ENCODE measurements at regions not wholly inside any gene's neighbourhood (a gene's known extent, or its start where the extent isn't known, plus 50 kb on each side); places are given as distances from the start of the nearest gene placed in this dataset.

DNA sequence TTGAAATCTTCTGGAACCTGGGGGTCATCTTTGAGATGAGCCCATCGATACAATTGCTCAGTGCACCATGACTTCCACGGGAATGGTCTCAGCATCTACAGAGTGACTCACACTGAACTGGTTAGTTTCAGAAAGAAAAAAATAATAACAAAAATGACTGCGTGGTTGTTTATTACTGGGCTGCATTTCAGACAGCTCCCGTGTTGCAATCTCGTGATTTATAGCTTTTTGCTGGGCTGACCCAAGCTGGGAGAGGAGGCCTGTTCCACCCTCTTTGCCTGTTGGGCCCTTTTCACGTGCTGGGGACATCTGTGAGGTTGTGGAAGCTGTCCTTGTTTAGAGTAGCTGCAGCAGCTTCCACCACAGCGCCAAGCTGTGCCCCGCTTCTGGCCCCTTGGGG, 225.5 kb downstream of the BMP7 start:
- DNase-seq, result no peak

DNA sequence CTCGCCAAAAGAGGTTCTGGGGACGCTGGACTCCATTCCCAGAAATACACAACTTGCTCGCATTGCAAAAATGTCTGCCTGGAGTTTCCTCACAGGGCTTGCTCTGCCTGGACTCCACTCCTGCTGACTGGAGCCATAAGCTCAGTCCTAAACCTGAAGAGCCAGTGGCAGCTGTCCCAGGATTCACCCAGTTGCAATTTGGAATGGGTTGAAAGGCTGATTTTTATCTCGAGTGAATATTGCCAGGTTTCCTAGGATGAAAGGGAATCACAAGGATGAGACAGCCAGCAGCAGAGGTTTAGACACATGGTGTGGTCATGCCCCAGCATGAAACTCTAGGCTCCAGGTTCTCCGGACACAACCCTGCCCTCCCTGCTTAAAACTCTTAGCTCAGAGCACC, 223.3 kb downstream of the BMP7 start:
- DNase-seq, result no peak

DNA sequence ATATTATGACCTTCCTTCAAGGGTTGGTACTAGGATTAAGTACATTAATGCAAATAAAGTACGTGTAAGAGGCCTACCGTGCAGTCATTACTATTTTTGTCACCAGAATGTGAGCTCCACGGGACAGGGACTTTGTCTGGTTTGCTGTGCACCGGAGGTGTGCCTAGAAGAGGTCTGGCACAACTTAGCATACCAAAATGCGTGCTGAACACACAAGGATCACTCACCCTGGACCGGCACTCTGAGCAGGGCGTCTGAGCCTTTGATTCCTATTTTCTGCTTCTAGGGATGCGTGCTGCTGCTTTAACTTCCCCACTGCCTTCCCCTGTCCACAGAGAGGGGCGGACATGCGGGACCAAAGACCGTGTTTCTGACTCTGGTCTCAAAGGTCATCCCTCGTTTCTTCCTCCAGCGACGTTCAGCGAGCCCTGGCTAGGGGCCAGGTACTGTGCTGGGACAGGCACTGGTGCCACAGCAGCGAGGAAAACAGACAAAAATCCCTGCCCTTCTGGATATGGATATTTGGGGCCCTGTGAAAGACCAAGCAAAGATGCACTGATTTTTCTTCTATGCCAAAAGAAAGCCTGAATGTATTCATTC, 222.7 kb downstream of the BMP7 start:
- no peak for DNase-seq

DNA sequence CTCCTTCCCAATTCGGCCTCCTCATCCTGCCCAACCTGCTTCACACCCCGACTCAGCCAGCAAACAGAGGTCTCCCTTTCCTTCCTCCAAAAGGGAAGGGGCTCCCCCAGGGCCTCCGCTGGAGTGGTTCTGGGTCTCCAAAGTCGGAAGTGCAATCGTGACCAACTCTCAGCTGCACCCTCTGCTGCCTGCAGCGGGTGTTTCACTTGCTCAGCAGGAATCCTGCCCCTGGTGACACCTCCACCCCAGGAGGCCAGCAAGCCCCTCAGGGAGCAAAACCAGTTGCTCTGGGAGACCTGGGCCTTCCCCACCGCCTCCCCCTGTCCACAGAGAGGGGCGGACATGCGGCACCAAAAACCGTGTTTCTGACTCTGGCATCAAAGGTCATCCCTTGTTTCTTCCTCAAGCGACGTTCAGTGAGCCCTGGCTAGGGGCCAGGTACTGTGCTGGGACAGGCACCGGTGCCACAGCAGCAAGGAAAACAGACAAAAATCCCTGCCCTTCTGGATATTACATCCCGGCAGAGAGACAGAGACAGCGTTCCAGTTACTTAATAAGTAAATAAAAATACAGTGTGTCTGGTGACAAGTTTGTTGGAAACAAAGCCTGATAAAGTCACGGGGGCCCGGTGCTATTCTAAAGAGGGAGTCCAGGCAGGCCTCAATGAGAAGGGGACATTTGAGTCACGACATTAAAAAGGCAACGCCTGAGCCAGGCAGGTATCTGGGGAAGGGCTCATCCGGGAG, 219.0 kb downstream of the BMP7 start:
- DNase-seq, result no peak

DNA sequence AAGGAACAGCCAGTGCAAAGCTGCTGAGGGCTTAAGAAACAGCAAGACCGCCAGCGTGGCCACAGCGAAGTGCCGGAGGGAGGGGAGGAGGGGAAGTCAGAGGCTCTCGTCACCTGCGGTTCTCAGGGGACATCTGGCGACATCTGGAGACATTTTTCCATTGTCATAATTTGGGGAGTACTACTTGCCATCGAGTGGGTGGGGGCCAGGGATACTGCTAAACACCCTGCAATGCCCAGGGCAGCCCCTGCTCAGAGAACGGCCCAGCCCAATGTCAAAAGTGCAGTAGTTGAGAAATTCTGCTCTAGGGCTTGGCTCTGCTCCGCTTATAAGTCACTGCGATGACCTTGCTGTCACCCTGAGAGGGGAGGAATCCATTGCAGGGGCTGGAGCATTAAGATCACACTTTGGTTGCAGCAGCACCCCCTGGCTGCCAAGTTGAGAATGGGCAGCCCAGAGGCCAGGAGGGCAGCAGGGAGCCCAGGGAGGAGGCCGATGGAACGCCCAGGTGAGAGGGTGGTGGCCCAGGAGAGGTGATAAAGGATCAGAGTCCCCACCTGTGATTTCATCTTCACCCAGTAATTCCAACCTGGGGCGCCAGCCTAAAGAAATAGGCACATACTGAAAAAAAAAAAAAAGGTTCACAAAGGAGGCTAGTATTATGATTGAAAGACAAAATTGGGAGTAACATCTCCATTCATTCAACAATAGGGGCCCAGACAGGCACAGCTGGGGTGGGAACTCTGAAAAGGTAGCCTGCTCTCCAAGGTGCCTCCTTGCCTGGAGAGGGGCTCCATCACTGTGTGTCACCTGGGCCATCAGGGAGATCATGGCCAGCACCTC, 218.2 kb downstream of the BMP7 start:
- no peak for DNase-seq

DNA sequence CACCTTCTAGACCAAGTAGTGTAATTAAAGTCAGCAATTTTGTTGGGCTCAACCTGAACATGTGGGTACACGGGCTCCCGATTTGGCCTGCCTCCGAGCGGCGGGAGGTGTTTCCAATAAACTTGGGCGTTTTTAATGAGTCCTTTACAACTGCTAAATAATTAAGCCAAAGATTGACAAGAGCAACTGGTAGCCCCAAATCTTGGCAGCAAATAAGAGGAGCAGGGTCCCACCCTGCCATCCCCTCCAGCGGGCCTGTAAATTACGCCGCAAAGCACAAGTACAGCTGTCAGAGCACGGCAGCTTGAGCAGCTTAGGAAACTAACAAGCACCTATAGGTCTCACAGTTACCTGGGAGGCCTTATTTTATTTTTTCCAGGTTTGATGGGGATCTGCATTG, 217.1 kb downstream of the BMP7 start:
- no peak for DNase-seq

DNA sequence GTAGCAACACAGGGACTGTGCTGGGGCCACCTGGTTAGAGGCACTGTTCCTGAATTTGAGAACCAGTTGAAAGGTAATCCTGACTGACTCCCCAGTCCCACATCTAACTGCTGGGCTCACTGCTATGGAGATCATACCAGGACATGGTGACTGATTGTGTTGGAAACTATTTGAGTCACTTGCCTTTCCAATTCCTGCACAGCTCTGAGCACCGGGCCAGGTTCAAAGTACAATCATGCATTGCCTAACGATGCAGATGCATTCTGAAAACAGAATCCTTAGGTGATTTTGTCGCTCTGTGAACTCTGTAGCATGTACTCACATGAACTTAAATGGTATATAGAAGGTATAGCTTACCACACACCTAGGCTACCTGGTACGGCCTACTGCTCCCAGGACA, 215.3 kb downstream of the BMP7 start:
- no peak for DNase-seq

DNA sequence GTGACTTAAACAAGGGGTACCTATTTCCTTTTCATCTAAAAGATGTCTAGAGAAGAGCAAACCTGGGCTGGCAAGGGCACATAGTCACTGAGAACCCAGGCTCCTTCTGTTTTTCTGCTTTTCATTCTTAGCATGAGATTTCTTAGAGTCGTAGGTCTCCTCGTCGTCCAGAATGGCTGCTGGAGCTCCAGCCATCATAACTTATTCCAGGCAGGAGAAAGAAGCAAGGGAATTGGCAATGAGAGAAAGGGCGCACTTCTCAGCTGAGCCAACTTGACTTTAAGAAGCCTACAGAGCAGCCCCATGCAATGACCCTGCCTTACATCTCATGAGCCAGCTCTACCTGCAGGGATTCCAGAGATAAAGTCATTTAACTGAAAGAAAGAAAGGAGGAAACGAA, 213.4 kb downstream of the BMP7 start:
- DNase-seq, result no peak

DNA sequence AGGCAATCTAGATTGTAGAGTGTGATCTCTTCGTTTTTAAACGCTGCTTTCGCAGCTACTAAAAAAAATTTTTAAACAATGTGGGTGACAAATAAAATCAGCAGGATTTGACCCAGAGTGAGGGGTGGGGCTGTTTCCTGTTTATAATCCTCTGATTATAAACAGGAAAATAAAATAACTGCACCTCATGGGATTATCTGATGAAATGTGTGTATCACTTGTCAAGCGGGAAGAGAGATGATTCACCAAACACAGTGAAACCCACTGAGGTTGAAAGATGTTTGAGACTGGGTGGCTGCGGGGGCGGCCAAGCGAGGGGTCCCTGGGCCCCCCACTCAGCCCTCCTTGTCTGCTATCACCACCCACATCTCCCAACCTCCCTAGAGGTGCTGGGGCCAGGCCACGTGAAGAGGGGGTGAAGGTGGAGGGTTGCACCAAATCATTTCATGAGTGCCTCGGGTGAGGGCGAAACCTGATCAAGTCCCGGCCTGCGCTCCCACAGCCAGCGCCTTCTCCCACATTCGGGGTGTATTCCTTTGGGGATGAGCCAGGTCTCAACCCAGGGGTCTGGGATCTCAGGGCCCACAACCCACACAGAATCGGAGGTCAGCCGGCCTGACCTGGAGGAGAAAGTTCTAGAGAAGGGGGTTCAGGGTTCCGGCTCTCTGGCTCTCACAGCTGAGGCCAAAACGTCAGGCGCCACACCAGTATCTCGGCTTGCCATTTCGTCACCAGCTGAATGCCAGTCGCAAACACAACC, 212.5 kb downstream of the BMP7 start:
- no peak for DNase-seq

DNA sequence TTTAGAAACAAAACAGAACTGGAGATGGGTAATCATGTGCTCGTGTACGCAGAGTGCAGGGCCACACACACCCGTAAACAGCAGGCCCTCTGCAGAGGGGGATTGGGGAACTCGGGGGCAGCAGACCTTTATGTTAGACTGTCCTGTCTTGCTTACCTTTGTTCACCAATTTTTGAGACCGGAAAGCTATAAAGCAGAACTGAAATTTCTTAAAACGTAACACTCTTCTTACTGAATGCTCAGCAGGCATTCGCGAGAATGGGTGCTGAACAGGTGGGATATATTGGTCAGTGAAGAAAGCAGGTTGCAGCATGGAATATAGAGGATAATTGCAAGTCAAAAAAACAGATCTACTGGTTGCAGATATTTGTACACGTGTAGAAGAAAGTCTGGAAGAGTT, 211.1 kb downstream of the BMP7 start:
- no peak for DNase-seq

DNA sequence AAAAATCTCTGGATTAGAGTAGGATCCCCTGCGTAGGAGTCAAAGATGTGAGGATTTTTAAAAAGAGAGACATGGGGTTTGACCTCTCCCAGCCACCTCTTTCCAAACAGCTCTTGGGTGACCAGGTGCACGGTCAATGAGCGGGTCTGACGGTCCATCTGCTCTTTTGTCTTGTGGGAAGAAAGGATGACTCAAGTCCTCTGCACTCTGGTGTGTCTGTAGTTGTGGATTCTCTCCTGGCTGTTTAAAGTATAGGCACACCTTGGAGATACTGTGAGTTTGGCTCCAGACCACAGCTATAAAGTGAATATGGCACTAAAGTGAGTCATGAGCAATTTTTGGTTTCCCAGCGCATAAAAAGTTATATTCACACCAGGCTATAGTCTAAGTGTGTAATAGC, 209.8 kb downstream of the BMP7 start:
- DNase-seq, result no peak

DNA sequence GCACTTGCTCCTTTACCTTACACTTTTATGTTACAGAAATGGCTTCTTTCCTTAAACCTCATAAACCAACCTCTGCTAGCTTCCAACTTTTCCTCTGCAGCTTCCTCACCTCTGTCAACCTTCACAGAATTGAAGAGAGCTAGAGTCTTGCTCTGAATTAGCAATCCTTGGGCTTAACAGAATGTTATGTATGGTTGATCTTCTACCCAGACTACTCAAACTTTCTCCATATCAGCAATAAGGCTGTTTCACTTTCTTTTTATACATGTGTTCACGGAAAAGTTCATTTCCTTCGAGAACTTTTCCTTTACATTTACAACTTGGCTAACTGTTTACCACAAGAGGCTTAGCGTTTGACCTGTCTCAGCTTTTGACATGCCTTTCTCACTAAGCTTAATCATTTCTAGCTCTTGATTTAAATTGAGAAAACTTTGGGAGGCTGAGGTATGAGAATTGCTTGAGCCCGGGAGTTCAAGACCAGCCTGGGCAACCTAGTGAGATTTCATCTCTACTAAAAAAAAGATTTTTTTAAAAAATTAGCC, 207.3 kb downstream of the BMP7 start:
- no peak for DNase-seq

DNA sequence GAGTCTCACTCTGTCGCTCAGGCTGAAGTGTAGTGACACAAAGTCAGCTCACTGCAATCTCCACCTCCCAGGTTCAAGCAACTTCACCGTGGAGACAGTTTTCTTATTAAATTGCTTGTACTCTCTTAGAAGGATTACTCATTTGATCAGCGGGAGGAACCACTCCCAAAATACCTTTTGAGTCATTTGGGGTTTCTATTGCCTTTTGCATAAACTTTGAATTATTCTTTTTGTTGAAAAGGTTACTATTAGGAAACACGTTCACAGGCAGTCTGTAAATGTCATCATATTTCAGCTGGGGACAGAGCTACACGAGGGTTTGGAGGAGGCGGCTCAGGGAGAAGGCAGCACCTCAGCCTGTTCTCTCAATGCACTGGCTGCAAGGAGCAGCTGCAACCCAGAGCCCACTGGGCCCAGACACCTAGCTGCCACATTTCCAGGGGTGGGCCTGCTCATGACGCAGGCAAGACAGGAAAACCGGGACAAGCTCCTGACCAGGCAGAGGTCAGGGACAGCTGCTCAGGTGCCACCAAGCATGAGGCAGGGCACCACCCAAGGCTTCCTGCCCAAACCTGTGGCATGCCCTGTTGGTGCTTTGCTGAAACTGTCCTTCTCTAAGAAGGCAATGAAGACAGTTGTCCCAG, 205.9 kb downstream of the BMP7 start:
- DNase-seq, result no peak

DNA sequence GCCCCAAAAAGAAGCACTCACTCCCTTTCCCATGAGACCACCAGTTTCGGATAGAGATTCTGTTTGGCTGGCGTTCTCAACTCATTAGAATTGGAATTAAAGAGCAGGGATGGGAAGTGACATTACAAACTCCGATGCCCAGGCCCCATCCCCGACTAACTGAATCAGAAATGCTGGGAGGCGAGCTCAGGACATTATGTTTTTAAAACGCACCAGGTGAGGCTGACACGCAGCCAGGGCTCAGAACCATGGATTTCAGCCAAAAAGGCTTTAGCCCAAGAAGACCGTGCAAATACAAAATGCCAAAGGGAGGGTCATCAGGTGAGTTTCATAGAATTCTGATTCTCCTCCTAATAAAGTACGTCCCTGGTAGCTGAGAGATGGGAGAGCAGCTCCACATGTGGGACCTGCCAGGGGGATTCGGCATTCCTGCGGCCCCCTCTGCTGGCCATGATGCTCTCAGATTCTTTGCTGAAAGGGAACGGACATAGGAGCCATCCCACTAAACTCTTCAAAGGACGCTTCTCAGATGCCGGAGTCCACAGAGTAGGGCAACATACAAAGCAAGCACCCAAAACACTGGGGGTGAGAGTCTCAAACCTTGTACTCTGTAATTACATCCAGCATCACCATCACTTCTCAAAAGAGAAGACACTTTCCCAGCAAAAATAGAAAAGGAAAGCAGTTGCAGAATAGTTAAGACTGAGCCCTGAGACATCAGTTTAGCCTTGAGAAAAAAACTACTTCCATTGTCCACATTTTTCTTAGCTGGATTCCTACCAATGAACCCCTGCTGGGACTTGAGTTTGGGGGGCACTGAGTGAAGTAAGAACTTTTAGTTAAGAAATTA, 205.2 kb downstream of the BMP7 start:
- no peak for DNase-seq

DNA sequence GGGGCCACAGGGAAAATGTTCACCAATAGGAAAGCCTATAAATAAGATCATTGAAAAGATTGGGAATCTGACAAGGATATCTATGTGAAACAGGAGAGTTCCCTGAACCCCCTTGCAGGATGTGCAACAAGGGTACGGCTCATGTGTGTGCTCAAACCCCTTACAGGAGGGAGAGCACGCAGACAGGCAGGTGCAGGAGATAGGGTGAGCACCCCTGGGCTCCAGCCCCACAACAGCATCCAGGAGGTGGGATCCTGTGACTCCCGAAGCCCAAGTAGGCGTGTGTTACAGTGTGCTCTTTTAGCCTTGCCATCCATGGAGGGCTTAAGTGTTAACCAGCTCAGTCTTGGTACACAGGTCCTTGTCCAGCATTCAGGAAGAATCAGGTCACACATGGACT, 204.2 kb downstream of the BMP7 start:
- no peak for DNase-seq

DNA sequence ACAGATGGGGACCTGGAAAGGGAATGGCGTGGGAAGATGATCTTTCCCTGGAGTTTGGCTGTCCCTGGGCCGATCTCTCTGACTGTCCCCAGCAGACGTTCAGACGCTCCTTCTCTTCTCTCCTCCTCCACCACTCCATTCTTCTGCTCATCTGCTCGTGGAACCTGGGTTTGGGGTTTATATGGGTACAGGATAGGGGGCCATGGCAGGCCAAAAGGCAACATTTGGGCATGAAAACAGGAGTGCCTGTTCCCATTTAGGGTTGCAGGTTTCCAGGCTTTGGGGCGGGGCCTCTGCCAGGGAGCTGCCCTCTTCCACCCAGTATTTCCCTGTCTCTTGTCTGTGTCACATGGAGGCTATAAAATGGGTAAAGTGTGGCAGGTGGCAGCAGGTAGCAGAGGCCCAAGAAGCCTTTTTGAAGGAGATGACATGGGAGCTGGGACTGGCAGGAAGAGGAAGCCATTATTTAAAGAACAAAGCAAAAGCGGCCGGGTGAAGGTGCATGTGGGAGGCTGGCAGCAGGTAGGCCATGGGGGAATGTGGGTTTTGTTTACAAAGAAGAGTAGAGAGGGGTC, 203.7 kb downstream of the BMP7 start:
- no peak for DNase-seq

DNA sequence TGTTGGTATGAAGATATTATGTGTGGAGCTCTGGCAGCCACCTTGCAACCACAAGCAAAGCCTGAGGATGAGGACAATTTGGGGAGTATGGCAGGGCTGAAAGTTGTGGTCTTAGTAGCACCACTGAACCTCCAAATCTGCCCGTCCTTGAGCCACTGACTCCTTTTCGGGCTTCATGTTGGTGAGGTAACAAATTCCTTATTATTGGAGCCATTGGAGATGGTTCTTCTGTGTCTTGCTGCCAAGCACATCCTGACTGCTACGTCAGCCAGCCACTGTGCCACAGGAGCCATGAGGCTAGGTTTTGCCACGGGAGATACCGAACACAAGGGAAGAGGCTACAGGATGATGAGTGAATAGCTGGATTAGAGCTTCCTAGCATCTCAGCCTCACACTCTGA, 201.6 kb downstream of the BMP7 start:
- DNase-seq, result no peak

DNA sequence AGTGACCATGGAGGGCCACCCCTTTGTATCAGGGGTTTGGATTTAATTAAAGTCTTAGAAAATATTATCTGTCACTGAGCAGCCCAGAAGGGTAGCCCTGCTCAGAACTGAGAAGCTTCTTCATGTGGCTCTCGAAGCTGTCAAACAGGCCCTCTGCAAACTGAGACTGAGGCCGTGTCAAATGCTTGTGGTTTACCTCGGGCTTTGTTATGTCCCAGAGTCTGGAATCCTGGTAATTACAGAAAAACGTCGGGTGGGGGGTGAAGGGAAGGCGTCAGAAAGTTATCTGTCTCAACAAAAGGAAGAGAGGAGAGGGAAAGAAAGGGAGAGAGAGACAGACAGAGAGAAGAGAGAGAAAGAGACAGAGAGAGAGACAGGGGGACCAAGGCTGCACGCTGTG, 200.8 kb downstream of the BMP7 start:
- no peak for DNase-seq

DNA sequence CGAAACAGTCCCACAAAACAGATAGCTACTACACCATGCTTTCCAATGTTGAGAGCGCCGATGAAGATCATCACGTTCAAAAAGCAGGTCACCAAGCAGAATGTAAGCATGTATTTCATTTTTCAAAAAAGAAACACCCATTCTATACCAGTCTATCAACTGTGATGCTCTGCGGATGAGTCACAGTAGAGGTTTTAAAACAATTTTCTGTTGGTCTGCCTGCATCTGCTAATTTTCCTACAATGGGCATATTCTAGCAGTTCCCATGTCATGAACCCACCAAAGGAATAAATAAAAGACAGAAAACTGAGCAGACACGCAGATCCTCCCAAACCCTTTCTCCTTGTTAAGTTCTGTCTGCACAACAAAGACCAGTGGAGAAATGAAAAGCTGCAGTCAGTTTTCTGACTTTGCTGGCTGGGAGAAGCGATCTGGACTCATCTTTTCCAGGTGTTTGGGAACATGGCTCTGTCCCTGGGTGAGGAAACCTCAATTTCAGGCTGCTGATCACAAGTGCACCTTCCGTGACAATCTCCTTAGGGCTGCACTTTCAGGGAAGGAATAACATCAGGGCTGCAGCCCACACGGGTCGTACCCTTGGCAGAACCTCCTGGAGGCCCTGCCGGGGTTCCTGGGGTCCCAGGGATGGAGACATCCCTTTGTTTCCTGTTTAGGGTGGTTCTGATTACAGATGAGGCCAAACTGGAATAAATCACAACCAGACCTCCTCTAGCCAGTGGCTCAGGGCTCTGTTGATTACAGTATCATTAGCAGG, 200.1 kb downstream of the BMP7 start:
- no peak for DNase-seq

DNA sequence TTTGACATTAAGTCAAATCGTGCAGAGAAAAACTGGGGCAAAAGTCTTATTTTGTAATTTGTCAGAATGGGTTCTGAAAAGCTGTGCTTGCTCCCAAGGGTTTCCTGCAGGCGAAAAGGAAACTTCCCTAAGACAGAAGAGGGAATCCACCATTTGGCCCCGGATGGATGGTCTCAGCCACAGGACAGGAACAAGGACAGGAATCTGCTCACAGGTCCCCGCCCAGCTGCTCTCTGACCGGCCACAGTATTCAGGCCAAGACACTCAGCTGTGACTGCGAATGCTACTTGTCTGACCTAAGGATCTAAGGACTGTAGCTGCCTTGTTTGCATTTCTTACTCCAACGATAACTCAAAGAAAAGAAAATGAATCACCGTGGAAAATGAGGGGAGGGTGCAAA, 197.0 kb downstream of the BMP7 start:
- DNase-seq, result no peak

Data from activated CD4-positive, alpha-beta T cell treated with anti-CD3 and anti-CD28 coated beads, Interleukin-2, amount 50 U/mL, for 4 hours (primary cell).